Mesothelial cell of epicardium (in vitro differentiated cells): ENCODE measurements at regions not wholly inside any gene's neighbourhood (a gene's known extent, or its start where the extent isn't known, plus 50 kb on each side); places are given as distances from the start of the nearest gene placed in this dataset.

Source experiments
- DNase-seq, 2 experiments: peaks; one replicate each; pipeline ENCODE4 v3.0.0; 2021; ENCODE audit warnings: low spot score in 2 of 2; ENCODE audit not compliant: unreplicated experiment in 2 of 2
- H3K27ac Mint-ChIP-seq: 2 replicates; pipeline ENCODE4 v1.8.0; 2021; ENCODE audit warnings: mixed read lengths
- H3K27me3 Mint-ChIP-seq: 2 replicates; pipeline ENCODE4 v1.8.0; 2021; ENCODE audit warnings: low read depth, mixed read lengths
- H3K36me3 Mint-ChIP-seq: 2 replicates; pipeline ENCODE4 v1.8.0; 2021; ENCODE audit warnings: mixed read lengths
- H3K4me1 Mint-ChIP-seq: 2 replicates; pipeline ENCODE4 v1.8.0; 2021; ENCODE audit warnings: mixed read lengths
- H3K4me3 Mint-ChIP-seq: 2 replicates; pipeline ENCODE4 v1.8.0; 2021; ENCODE audit warnings: mild to moderate bottlenecking, moderate library complexity, mixed read lengths
- H3K9me3 Mint-ChIP-seq: 2 replicates; pipeline ENCODE4 v1.8.0; 2021; ENCODE audit warnings: mixed read lengths
- CTCF ChIP-seq: fragments of 200-600 bp; sonication (generic); IDR thresholded peaks from one replicate; pipeline ENCODE4 v1.5.0; 2021; ENCODE audit warnings: antibody characterized with exemption; ENCODE audit not compliant: unreplicated experiment

GRCh38 chr4:119825696-119826095 lies 197.1 kb upstream of the PDE5A start:
- Mint-ChIP-seq H3K36me3 (no peaks in the 10 kb centered on the region), H3K9me3 (peaks cover 25% of the 10 kb centered on the region)

GRCh38 chr4:119823891-119824290 lies 195.3 kb upstream of the PDE5A start:
- Mint-ChIP-seq H3K9me3 (peaks cover 27% of the 10 kb centered on the region), H3K4me3 (no peak overlapping the region), H3K27ac (no peak overlapping the region), H3K27me3 (no peaks in the 10 kb centered on the region), H3K4me1 (no peaks in the 10 kb centered on the region), H3K36me3 (no peaks in the 10 kb centered on the region)
- no peak for TF ChIP-seq CTCF
- no peak for DNase-seq

More at GRCh38 chr4:119825696-119826095, 197.1 kb upstream of the PDE5A start:
- Mint-ChIP-seq H3K4me1 (no peaks in the 10 kb centered on the region), H3K4me3 (no peak overlapping the region), H3K27me3 (no peaks in the 10 kb centered on the region), H3K27ac (no peak overlapping the region)
- no peak for DNase-seq
- no peak for TF ChIP-seq CTCF

GRCh38 chr4:119823045-119823444 lies 194.4 kb upstream of the PDE5A start:
- DNase-seq = no peak
- no peak for TF ChIP-seq CTCF
- Mint-ChIP-seq H3K27ac (no peak overlapping the region), H3K27me3 (no peaks in the 10 kb centered on the region), H3K4me1 (no peaks in the 10 kb centered on the region), H3K4me3 (no peak overlapping the region), H3K9me3 (peaks cover 24% of the 10 kb centered on the region), H3K36me3 (no peaks in the 10 kb centered on the region)

- Mint-ChIP-seq H3K36me3 (peaks cover 2% of the 10 kb centered on the region), H3K4me3 (no peak overlapping the region)
These were observed 187.9 kb upstream of the PDE5A start for GRCh38 chr4:119816473-119816872.

GRCh38 chr4:119810001-119810400 lies 181.4 kb upstream of the PDE5A start:
- TF ChIP-seq CTCF = no peak
- Mint-ChIP-seq H3K4me1 (no peaks in the 10 kb centered on the region), H3K36me3 (peaks cover 2% of the 10 kb centered on the region), H3K27me3 (peaks cover 1% of the 10 kb centered on the region), H3K4me3 (no peak overlapping the region), H3K9me3 (peaks cover 39% of the 10 kb centered on the region), H3K27ac (no peak overlapping the region)
- no peak for DNase-seq

More at GRCh38 chr4:119816473-119816872, 187.9 kb upstream of the PDE5A start:
- Mint-ChIP-seq H3K9me3 (peaks cover 20% of the 10 kb centered on the region), H3K4me1 (no peaks in the 10 kb centered on the region), H3K27ac (no peak overlapping the region), H3K27me3 (no peaks in the 10 kb centered on the region)
- DNase-seq = no peak
- no peak for TF ChIP-seq CTCF

GRCh38 chr4:119804404-119804803 lies 175.8 kb upstream of the PDE5A start:
- DNase-seq = no peak
- H3K27ac Mint-ChIP-seq = no peak overlapping the region
- peaks cover 6% of the 10 kb centered on the region for H3K9me3 Mint-ChIP-seq
- H3K36me3 Mint-ChIP-seq = no peaks in the 10 kb centered on the region
- no peaks in the 10 kb centered on the region for H3K4me1 Mint-ChIP-seq
- H3K27me3 Mint-ChIP-seq = peaks cover 9% of the 10 kb centered on the region
- no peak for TF ChIP-seq CTCF
- H3K4me3 Mint-ChIP-seq = no peak overlapping the region
